ENCODE measurements at regions not wholly inside any gene's neighbourhood (a gene's known extent, or its start where the extent isn't known, plus 50 kb on each side); places are given as distances from the start of the nearest gene placed in this dataset.
"Not testable (repeated sequence)": the region's sequence is repeated elsewhere in the genome, so short reads cannot be mapped to it uniquely, and the experiment has no call there.

DNA sequence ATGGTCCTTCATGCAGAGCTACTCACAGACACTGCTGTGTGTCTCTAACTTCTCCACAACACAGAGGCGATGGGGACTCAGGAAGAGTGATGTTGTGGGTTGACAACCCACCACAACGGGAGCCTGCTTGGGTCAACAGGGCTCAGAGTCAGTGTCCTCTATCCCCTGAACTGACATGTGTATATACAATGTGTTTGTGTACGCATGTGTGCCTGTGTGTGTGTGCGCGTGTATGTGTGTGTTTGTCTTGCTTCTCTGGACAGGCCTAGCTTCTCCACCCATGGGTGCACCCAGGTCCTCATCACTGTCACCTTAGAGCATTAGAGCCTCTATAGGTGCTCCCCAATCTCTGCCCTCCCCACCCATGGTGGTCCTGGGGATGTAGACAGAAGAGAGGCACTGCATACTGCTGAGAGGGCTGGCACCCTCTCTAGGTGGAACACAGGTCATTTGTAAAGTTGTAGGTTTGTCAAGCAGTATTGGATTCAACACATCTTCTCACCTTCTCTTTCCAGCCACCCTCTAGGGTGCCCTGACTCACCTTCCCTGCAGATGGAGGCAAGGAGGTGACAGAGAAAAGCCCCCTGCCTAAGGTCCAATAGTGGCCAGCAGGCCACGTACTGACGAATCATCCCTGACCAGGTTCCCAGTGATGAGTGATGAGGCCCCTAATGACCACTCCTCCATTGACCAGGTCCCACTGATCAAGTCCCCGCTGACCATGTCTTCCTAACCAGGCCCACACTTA is 249.5 kb downstream of the CWH43 start:
- H3K4me3 Mint-ChIP-seq; ATAC-seq; CTCF ChIA-PET; H3K4me1 Mint-ChIP-seq; H3K27ac Mint-ChIP-seq; POLR2A ChIA-PET; DNase-seq (ENCODE audit: low spot score); H3K27me3 Mint-ChIP-seq (ENCODE audit: low read depth): not testable (repeated sequence)
- H3K9me3 Mint-ChIP-seq = peaks cover 46% of the 10 kb centered on the region
- H3K36me3 Mint-ChIP-seq = peaks cover 37% of the 10 kb centered on the region

DNA sequence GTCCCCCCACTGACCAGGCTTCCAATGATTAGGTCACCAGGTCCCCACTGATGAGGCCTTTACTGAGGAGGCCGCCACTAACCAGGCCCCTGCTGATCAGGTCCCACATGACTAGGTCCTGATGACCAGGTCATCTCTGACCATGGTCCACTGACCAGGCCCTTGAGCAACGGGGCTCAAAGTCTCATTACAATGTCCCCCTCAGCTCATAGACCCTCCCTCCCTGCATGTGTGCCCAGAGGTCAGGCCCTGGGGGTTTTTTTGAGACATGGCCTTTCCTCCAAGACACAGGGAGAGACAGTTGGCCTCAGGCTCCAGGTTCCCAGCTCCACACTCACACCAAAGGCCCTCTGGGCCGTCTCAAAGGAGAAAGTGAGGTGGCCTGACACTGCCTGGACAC is 250.4 kb downstream of the CWH43 start:
- H3K4me1 Mint-ChIP-seq; CTCF ChIA-PET; H3K4me3 Mint-ChIP-seq; ATAC-seq; H3K27ac Mint-ChIP-seq; POLR2A ChIA-PET; DNase-seq (ENCODE audit: low spot score); H3K27me3 Mint-ChIP-seq (ENCODE audit: low read depth): not testable (repeated sequence)
- Mint-ChIP-seq H3K9me3 (peaks cover 51% of the 10 kb centered on the region), H3K36me3 (peaks cover 40% of the 10 kb centered on the region)

DNA sequence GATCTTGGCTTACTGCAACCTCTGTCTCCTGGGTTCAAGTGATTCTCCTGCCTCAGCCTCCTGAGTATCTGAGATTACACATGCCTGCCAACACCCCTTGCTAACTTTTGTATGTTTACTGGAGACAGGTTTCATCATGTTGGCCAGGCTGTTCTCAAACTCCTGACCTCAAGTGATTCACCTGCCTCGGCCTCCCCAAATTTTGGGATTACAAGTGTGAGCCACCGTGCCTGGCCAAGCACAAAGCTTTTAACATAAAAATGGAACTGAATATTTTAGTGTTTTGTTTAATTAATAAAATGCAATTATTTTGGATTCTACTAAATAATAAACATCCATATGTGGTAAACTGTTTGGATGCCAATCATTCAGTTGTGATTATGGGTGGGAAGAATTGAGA is 255.2 kb downstream of the CWH43 start:
- H3K27me3 Mint-ChIP-seq (ENCODE audit: low read depth); H3K27ac Mint-ChIP-seq; POLR2A ChIA-PET; H3K4me3 Mint-ChIP-seq; DNase-seq (ENCODE audit: low spot score); H3K4me1 Mint-ChIP-seq; CTCF ChIA-PET; ATAC-seq: not testable (repeated sequence)
- Mint-ChIP-seq H3K9me3 (peaks cover 52% of the 10 kb centered on the region), H3K36me3 (peaks cover 43% of the 10 kb centered on the region)

DNA sequence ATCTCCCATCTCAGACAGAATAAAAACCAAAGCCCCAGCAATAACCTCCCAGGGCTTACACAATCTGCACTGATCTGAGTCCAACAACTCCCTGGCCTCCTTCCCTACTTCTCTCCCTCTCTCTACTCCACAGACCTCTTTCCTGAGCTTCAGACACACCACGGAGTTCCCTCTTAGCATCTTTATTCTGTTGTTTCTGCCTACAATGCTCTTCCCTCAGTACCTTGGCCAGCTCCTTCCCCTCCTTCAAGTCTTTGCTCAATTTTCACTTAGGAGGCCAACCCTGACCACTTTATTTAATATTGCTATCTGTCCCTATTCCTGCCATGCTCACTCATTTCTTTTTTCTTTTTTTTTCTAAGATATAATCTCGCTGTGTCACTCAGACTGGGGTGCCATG is 276.7 kb downstream of the CWH43 start:
- H3K4me3 Mint-ChIP-seq; DNase-seq (ENCODE audit: low spot score); ATAC-seq; H3K27me3 Mint-ChIP-seq (ENCODE audit: low read depth); H3K4me1 Mint-ChIP-seq; H3K36me3 Mint-ChIP-seq; POLR2A ChIA-PET; H3K27ac Mint-ChIP-seq; CTCF ChIA-PET: not testable (repeated sequence)
- H3K9me3 Mint-ChIP-seq = peaks cover 10% of the 10 kb centered on the region

DNA sequence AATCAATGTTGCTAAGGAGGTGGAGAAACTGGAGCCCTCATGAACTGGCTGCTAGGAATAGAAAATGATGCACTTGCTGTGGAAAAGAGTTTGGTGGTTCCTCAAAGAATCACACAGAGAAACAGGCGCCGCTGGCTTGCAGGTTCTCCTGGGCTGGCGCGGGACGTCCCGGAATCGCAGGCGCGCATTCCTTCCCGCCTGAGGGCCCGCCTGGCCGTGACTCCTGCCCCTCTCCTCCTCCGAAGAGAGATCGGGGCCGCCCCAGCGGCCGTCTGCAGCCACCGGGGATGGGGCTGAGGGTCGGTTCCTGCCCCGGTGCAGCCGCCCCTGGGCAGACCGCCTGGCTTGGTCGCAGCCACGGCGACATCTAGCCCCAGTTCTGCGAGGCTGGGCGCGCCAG is 284.4 kb downstream of the CWH43 start:
- DNase-seq (ENCODE audit: low spot score); H3K27ac Mint-ChIP-seq; H3K4me3 Mint-ChIP-seq; H3K9me3 Mint-ChIP-seq; H3K27me3 Mint-ChIP-seq (ENCODE audit: low read depth); CTCF ChIA-PET; ATAC-seq; H3K36me3 Mint-ChIP-seq; POLR2A ChIA-PET; H3K4me1 Mint-ChIP-seq: not testable (repeated sequence)

DNA sequence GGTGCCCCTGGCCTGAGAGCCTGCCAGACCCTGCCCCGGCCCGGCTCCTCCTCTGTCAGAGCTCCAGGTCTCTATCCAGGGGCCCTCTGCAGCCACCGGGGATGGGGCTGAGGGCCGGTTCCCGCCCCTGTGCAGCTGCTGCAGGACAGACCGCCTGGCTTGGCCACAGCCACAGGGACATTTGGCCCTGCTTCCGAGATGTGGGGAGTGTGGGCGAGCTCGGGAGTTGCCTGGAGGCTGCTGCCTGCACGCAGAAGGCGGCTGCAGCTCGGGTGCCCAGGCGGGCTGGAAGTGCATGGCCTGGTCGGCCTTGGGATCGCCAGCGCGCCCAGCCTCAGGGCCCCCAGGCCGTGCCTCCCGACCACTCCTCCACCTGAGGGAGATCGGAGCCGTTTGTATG is 284.8 kb downstream of the CWH43 start:
- CTCF ChIA-PET; H3K4me3 Mint-ChIP-seq; ATAC-seq; DNase-seq (ENCODE audit: low spot score); H3K4me1 Mint-ChIP-seq; H3K36me3 Mint-ChIP-seq; H3K27ac Mint-ChIP-seq; H3K27me3 Mint-ChIP-seq (ENCODE audit: low read depth); H3K9me3 Mint-ChIP-seq; POLR2A ChIA-PET: not testable (repeated sequence)

DNA sequence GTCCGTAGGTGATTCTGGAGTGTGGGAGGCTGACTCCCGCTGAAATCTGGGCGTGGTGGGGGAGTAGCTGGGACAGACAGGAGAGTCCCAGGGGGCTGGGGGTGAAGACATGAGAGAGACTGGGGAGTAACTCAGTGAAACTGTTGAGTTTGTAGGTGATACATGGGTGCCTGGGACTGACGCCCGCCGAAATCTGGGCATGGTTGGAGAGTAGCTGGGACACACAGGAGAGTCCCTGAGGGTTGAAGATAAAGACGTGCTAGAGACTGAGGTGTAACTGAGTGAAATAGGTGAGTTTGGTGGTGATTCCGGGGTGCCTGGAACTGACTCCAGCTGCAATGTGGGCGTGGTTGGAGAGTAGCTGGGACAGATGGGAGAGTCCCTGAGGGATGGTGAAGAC is 299.8 kb downstream of the CWH43 start:
- H3K4me3 Mint-ChIP-seq; CTCF ChIA-PET; DNase-seq (ENCODE audit: low spot score); H3K27me3 Mint-ChIP-seq (ENCODE audit: low read depth); ATAC-seq; H3K4me1 Mint-ChIP-seq; POLR2A ChIA-PET; H3K27ac Mint-ChIP-seq: not testable (repeated sequence)
- Mint-ChIP-seq H3K36me3 (peaks cover 14% of the 10 kb centered on the region), H3K9me3 (peaks cover 14% of the 10 kb centered on the region)

DNA sequence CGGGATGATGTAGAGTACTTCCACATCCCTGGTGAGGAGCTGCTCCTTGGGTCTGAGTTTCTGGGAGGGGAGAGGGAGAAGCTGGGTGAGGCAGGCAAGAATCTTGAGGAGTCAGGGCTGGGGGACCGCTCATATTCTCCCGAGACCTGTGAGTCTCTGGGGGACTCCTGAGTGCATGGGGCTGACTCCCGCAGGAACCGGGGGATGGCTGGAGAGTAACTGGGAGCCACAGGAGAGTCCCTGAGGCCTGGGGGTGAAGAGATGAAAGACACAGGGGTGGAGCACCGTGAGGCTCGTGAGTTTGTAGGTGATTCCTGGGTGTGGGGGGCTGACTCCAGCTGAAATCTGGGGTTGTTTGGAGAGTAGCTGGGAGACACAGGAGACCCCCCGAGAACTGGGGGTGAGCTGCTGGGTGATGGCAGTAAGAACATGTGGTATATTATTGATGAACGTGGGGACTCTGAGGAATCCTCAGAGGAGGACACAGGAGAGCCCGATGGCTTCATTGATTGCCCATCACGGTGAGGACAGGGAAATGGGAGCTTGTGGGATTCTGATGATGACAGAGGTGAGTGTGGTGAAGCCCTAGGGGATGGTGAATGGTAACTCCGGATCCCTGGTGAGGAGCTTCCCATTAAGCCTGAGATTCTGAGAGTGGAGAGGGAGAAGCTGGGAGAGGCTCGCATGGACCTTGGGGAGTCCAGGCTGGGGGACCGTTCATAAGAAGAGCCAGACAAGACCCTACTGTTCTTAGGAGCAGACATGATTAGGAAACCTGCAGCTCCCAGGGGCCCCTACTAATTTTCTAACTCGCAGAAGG is 301.1 kb downstream of the CWH43 start:
- H3K4me3 Mint-ChIP-seq; H3K4me1 Mint-ChIP-seq; H3K27ac Mint-ChIP-seq; H3K27me3 Mint-ChIP-seq (ENCODE audit: low read depth); ATAC-seq; POLR2A ChIA-PET; CTCF ChIA-PET; DNase-seq (ENCODE audit: low spot score): not testable (repeated sequence)
- H3K36me3 Mint-ChIP-seq = peaks cover 19% of the 10 kb centered on the region
- peaks cover 14% of the 10 kb centered on the region for H3K9me3 Mint-ChIP-seq

DNA sequence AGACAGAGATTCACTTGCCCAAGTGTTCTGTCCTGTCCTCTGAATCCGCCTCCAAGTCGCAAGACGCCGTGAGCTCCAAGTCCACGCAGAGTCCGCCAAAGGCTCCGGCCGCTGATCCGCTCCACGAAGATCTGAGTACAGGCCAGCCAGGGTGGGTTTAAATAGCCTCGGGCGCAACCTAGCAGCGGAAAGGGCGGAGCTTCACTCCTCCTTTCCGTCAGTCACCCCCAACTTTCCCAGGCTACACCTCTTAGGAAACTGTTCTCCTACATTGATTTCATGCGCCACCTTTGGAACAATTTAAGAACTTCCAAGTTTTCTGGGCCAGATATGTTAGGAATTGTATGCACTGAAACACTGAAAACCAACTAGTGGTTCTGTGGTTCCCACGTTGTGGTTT is 301.8 kb downstream of the CWH43 start:
- Mint-ChIP-seq H3K9me3 (peaks cover 17% of the 10 kb centered on the region), H3K36me3 (peaks cover 22% of the 10 kb centered on the region)
- H3K4me3 Mint-ChIP-seq; CTCF ChIA-PET; H3K4me1 Mint-ChIP-seq; H3K27me3 Mint-ChIP-seq (ENCODE audit: low read depth); DNase-seq (ENCODE audit: low spot score); POLR2A ChIA-PET; H3K27ac Mint-ChIP-seq; ATAC-seq: not testable (repeated sequence)

DNA sequence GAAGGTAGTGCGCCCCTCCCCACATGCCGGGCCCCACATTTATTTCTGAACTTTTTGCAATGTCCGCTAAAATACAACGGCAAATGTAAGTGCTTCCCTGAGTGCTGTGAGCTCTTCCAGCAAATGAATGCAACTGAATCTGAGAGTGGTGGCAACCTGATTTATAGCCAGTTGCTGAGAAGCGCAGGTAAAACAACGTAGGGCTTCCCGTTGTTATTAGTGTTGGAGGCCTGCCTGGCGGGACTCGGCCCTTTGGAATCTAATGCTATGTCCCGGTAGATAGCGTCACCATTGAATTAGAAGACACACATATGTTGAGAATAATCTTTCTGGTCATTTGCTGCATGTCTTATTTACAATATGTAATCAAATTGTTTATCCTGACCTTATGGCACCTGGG is 302.7 kb downstream of the CWH43 start:
- DNase-seq (ENCODE audit: low spot score); CTCF ChIA-PET; H3K27me3 Mint-ChIP-seq (ENCODE audit: low read depth); H3K4me1 Mint-ChIP-seq; ATAC-seq; H3K27ac Mint-ChIP-seq; POLR2A ChIA-PET; H3K4me3 Mint-ChIP-seq: not testable (repeated sequence)
- H3K36me3 Mint-ChIP-seq = peaks cover 27% of the 10 kb centered on the region
- peaks cover 24% of the 10 kb centered on the region for H3K9me3 Mint-ChIP-seq

DNA sequence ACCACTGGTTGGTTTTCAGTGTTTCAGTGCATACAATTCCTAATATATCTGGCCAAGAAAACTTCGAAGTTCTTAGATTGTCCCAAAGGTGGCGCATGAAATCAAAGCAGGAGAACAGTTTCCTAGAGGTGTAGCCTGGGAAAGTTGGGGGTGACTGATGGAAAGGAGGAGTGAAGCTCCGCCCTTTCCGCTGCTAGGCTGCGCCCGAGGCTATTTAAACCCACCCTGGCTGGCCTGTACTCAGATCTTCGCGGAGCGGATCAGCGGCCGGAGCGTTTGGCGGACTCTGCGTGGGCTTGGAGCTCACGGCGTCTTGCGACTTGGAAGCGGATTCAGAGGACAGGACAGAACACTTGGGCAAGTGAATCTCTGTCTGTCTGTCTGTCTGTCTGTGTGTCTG is 328.7 kb downstream of the CWH43 start:
- POLR2A ChIA-PET; H3K4me3 Mint-ChIP-seq; CTCF ChIA-PET; DNase-seq (ENCODE audit: low spot score); H3K4me1 Mint-ChIP-seq; ATAC-seq; H3K27ac Mint-ChIP-seq: not testable (repeated sequence)
- Mint-ChIP-seq H3K9me3 (peaks cover 66% of the 10 kb centered on the region), H3K36me3 (peaks cover 62% of the 10 kb centered on the region), H3K27me3 (ENCODE audit: low read depth) (peaks cover 20% of the 10 kb centered on the region)

DNA sequence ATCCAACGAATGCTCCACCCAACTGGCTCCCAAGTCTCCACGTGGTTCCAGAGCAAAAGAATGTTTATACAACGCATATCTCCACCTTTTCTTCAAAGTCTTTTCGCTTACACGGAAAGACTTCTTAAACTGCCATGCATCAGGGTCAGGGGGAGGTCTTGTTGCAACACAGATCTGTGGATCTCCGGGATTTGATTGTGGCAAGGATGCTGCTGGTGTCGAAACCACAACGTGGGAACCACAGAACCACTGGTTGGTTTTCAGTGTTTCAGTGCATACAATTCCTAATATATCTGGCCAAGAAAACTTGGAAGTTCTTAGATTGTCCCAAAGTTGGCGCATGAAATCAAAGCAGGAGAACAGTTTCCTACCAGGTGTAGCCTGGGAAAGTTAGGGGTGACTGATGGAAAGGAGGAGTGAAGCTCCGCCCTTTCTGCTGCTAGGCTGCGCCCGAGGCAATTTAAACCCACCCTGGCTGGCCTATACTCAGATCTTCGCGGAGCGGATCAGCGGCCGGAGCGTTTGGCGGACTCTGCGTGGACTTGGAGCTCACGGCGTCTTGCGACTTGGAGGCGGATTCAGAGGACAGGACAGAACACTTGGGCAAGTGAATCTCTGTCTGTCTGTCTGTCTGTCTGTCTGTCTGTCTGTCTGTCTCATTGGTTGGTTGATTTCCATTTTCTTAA is 334.8 kb downstream of the CWH43 start:
- not testable (repeated sequence) for H3K4me3 Mint-ChIP-seq
- peaks cover 41% of the 10 kb centered on the region for H3K9me3 Mint-ChIP-seq

More for the DNA sequence above, 334.8 kb downstream of the CWH43 start:
- CTCF ChIA-PET; ATAC-seq; H3K27ac Mint-ChIP-seq; H3K4me1 Mint-ChIP-seq; DNase-seq (ENCODE audit: low spot score); POLR2A ChIA-PET: not testable (repeated sequence)
- Mint-ChIP-seq H3K27me3 (ENCODE audit: low read depth) (peaks cover 17% of the 10 kb centered on the region), H3K36me3 (peaks cover 46% of the 10 kb centered on the region)

Data from WTC11 (cell line).